ENCODE measurements at regions not wholly inside any gene's neighbourhood (a gene's known extent, or its start where the extent isn't known, plus 50 kb on each side); places are given as distances from the start of the nearest gene placed in this dataset.

DNA sequence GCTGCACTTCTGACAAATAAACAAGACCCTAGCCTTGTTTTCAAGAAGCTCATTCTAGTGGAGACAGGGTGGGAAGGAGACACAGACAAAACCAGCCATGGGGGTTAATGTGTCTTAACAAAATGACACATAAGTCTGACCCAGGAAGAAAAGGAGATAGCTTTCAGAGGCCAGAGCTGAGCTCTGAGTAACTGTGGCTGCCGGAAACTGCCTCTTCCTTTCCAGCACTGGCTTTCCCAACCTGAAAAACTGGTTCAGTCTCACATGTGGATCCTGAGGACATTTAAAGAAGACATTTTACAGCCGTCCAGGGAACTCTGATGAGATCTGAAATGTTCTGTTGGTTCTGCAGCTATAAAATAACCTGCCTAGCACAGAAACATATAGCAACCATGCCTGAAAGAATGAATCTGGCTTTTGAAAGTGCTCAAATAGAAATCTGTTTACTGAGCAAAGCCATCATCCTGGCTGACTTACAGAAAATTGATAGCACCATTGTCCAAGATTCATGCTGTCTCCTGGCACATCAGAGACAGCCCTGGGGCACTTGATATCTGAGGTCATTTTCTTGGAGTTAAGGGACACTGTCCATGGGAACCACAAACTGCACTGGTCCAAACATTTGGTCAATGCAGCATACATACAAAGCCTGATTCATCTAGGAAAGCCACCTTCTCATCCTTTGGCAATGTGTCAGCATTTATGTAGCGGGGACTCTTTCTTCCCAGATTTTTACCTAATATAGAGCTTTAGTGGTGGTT lies 83.2 kb upstream of the PAX1 start:
- no peak for TF ChIP-seq CTCF (IDR thresholded peaks at IDR 0.05; ENCODE audit: low read length)
- TF ChIP-seq EZH2 (IDR thresholded peaks at IDR 0.05; ENCODE audit: borderline replicate concordance, low read length): no peak
